ENCODE measurements at regions not wholly inside any gene's neighbourhood (a gene's known extent, or its start where the extent isn't known, plus 50 kb on each side); places are given as distances from the start of the nearest gene placed in this dataset.
A peak's percentile ranks its signal among the peaks of the same experiment; 100 is the strongest.
"Not testable (repeated sequence)": the region's sequence is repeated elsewhere in the genome, so short reads cannot be mapped to it uniquely, and the experiment has no call there.

DNA sequence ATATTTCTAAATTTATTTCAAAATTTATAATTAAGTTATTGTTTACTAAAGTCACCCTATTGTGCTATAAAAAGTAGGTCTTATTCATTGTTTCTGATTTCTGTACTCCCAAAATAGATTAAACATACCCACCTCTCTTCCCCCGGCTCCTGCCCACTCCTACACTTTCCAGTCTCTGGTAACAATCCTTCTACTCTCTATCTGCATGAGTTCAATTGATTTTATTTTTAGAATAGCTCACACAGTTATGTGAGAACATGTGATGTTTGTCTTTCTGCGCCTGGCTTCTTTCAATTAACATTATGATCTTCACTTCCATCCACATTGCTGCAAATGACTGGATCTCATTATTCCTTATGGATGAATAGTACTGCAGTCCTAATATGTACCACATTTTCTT lies 269.3 kb downstream of the ACTRT1 start:
- no peak for DNase-seq

DNA sequence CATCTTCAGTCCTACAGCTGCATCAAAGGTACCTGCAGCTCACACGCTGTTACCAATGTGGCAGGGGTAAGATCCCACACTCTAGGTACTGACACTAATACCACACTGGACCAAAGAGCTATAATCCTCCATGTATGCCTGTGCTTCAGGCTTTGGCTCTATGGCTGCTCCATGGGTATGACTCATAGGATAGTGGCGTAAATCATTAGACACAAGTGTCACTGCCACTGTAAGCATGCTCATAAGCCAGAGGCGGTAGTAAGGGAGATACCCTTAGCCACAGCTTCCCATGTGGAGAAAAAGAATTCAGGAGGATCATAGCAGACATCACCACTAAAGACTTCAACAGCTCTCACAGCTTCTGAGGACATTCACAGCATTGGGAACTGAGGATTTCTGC lies 287.5 kb downstream of the ACTRT1 start:
- no peak for DNase-seq

DNA sequence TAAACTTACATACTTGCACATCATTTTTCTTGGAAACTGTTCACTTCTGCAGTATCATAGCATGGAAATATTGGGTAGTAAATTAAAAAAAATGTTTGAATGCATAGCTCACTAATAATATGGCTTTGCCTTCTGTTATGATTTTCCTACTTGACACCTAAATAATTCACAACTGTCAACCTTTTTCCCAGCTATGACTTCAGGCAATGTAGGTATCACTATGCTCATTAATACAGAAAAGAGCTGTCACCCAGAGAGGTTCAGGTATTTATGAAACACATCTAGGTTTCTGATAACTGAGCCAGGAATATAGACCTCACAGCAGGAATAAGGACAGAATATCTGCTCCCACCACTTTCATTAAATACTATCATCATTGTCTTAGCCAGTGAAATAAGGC lies 289.5 kb downstream of the ACTRT1 start:
- no peak for DNase-seq

DNA sequence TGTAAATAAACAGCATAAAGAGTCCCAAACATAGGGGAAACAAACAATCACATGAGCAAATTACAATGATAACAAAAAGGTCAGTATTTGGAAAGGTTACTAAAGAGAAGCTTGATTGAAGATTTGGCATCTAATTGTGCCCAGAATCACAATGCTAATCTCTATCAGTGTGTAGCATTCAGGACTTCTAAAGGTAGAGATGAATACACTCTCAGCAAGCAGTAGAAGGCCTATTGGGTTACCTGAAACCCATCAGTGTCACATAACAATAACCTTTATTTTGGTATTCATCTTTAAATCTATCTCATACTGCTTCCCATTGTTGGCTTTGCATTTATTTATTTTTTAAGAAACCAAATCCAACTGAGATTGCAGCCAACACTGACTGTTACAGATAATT lies 319.5 kb downstream of the ACTRT1 start:
- no peak for DNase-seq

DNA sequence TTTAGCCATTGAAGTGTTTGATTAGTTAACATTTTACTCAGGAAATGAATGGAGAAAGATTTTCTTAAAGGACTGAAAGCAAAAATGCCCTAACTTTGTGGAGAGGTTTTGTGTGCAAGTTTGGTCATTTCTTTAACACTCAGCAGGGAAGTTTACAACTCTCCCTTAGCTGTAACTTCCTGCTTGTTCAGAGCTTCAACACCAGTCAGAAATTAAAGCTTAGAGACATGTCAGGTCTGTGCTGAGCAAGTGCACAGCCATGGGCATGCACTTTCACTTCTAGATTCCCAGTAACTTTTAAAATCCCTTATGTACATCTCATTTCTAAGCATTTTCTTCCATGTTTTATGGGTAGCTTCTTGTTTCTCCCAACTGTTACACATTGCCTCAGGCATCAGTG lies 326.0 kb downstream of the ACTRT1 start:
- no peak for DNase-seq

DNA sequence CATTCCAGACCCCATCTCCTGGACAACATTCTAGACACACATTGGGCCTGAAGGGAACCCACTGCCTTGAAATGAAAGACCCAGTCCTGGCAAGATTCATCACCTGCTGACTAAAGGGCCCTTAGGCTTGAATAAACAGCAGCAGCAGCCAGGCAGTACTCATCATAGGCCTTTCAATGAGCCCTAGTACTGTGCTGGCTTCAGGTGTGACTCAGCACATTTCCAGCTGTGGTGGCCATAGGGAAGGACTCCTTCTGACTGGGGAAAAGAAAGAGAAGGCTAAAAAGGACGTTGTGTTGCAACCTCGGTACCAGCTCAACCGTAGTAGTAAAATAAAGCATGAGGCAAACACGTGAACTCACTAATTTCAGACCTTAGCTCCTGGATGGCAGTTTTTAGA lies 344.0 kb downstream of the ACTRT1 start:
- DNase-seq = peak; percentile 77

DNA sequence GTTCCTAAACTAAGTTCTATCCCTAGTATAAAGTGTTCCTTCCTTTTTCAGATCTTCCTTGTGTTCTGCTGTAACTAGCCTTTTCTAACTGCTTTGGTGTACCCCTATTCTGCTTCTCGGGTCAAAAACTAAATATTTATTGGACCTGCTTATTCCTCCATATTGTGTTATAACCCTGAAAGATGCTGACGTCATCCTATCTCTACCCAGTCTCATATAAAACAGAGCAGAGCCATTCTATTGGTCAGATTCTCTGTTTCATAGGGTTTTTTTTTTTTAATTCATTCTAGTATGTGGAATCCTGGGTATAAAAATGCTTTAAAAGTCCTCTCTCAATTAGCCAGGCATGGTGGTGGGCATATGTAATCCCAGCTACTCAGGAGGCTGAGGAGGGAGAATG lies 349.7 kb downstream of the ACTRT1 start:
- no peak for DNase-seq

DNA sequence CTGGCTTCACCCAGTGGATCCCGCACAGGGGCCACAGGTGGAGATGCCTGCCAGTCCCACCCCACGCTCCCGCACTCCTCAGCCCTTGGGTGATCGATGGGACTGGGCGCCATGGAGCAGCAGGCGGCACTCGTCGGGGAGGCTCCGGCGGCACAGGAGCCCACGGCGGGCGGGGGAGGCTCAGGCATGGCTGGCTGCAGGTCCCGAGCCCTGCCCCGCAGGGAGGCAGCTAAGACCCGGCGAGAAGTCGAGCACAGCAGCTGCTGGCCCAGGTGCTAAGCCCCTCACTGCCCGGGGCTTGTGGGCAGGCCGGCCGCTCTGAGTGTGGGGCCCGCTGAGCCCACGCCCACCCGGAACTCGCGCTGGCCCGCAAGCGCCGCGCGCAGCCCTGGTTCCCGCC lies 389.3 kb downstream of the ACTRT1 start:
- DNase-seq = not testable (repeated sequence)

DNA sequence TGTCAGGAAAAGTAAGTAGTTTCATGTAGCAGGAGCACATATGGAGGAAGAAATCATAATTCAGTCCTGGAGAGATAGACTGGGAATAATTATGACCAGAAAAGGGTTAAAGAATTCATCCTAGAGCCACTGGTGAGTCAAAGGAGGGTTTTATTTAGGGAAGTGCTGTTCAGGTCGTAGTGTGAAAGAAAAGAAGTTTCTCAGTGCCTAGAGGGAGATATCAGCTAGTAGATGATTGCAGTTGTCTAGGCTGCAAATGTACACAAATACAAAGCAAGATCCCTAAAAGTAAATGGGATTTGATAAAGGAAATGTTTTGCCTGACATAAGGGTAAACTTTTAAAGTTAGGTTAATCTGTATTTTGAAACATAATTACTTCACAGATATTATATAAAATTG lies 403.2 kb downstream of the ACTRT1 start:
- DNase-seq = no peak

DNA sequence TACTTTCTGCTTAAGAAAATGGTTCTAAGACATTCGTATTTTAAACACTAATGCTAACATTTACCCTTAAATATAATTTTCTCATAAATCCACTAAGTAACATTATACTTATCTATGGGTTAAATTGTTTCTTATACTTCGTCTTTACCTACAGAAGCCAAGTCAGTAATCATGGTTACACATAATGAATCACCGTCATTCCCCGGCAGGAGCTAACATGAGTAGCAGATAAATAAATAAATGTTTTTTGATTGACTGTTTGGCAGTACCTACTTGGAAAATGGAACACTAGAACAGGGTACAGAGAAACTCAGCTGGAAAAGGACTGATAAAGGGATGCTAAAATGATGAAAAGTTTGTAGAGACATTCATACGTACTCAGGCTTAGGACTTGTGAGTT lies 430.4 kb downstream of the ACTRT1 start:
- DNase-seq = no peak

DNA sequence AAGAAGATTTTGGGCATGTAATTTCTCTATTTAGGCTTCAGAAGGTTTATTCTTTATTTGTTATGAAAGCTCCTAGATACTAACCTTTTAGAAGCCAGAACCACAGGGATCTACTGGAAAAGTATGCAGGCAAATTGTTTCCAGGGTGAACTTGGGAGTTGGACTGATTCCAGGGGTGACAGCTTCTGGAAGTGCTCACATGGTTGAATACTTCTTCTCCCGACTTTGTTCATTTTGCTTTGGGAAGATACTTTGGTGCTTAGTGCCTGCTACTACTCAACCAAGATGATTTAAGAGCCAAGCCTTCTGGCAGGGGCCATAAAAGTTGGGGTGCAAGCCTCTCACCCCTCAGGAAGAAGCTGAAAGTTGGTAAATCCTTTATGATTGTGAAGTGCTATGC lies 445.6 kb downstream of the ACTRT1 start:
- DNase-seq = no peak

DNA sequence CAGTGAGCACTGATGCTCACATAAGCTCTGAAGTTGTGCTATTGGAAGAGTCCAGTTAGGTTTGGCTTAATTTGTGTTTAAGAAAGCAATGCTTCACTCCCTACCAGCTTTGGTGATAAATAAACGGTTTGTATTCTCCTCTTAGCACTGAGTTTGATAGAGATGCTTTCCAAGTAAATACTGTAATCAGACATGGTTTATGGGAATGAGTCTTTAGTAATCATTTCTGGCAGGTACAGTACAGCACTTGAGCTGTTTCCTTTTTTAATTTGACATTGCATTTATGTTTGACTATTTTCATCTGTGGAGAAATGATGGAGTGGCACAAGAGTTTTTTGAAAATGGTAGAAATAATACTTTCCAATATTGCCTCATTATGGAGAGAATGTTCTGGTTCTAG lies 455.3 kb downstream of the ACTRT1 start:
- no peak for DNase-seq

DNA sequence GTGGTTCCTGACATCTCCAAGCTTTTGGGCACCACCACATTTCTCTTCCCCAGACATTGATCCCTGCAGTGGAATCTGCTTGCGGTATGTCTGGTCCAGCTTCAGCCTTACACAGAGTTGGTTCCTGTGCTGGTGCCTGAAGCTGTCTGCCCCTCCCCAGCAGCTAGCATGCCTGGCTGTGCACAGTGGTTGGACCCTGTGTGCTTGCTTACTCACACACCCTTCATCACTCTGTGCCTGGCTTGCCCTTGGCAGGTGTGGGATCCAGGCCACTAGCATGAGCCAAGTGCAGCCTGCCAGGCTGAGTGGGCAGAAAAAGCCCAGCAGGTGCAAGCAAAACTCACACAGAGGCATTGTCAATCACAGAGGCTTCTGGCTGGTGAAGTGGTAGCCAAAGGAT lies 473.8 kb downstream of the ACTRT1 start:
- no peak for DNase-seq

DNA sequence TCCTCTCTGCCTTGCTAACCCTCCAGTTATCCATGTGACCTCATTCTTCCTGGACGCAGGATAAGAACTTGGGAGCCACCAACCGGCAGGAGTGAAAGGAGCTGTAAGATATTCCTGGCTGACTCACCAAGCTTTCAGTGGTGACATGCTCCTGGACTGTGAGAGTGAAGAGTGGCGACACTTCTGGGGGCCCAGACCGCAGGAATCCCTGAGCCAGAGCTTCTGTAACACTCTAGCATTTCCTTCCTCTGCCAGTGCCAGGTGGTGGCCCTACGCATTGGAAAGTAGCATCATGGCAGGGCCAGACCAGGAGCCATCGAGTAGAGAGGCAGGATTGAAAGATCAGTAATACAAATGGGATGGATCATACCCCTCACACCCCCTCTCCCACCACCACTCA lies 474.3 kb downstream of the ACTRT1 start:
- DNase-seq = no peak

DNA sequence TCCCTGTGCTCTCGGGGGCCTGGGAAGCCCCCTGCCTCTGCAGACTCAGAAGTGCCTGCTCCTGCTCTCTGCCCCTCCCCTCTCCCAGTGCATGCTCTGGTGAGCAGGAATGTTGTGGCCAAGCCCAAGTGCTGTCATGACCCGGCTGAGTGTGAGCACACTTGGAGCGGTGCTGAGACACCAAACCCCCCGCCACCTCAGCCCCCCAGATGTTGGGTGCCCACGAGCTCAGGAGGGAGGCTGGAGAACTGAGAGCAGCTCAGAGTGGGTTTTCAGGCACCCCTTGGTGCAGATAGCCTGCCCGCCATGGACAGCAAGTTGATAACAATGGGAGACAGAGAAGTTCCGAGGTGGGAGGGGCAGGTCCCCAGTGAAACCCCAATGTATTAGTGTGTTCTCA lies 477.4 kb downstream of the ACTRT1 start:
- no peak for DNase-seq

DNA sequence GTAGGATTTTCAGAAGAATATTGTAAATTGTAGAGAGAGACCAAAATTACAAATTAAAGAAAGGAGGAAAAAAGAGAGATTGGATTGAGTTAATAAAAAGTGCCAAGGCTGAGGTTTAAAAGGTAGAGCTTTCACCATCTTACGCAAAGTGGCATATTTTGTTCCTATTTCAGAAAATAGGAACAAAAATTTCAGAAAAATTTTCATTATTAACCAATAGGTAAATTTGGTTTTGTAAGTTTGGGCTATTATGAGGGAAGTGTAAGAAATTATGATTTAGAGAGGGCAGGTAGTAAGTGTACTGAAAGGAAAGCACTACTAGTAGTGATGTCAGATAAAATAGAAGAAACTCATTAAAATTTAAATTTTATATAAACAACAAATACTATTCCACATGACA lies 479.7 kb downstream of the ACTRT1 start:
- no peak for DNase-seq

DNA sequence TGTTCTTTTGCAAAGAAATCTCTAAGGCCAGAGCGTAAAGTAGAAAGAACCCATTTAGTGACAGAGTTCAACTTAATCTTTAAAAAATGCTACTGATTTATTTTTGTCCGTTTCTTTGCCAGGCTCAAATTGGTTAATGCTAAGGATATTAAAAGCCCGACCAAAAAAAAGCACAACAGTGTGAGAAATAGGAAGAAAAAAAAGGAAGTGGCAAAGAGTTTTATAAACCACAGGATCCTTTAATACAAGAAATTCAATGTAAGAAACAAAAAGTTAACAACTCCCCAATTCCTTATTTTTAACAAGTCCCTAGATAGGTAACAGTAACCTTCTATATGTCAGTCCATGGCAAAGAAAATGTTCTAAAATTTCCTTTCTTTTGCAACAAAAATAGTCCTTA lies 480.4 kb downstream of the ACTRT1 start:
- no peak for DNase-seq

DNA sequence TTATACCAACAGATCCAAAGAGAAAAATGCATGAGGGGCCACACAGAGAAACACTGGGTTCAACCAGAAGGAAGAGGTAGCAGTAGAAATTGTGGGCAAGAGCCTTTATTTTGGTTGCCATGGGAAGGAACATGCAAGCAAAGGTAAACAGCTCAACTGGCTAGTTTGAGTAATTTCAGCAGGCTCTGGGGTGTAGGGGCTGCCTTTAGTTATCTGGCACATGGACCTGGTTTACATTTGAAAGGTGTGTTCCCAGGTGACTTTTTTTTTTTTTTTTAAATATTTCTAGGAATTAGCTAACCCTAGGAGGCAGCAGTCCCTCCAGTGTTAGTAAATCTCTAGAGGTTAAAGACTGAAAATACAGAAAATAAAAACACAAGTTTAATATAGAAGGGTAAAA lies 481.9 kb downstream of the ACTRT1 start:
- DNase-seq = no peak

DNA sequence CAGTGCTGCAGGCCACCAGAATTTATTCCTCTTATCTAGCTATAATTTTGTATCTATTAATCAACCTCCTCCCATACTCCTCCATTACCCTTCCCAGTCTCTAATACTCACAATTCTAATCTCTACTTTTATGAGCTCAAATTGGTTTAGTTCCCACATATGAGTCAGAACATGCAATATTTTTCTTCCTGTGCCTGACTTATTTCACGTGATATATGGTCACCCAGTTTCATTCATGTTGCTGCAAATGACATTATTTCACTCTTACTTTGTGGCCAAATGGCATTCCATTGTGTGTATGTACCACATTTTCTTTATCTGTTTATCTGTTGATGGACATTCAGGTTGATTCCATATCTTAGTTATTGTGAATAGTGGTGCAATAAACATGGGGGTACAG lies 483.5 kb downstream of the ACTRT1 start:
- no peak for DNase-seq

DNA sequence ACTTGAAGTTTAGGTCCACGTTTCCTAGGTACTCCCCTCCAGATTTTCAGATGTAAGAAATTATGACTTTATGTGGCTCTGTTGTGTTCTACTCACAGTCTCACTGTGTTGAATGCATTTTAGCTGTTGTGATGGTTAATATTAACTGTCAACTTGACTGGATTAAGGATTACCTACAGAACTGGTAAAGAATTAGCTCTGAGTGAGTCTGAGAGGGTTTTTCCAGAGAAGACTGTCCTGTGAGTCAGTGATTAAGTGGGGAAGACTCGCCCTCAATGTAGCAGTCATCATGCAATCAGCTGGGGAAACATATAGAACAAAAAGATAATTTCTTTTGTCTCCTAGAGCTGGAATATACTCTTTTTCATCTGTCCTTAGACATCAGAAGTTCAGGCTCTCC lies 493.4 kb downstream of the ACTRT1 start:
- DNase-seq = no peak

DNA sequence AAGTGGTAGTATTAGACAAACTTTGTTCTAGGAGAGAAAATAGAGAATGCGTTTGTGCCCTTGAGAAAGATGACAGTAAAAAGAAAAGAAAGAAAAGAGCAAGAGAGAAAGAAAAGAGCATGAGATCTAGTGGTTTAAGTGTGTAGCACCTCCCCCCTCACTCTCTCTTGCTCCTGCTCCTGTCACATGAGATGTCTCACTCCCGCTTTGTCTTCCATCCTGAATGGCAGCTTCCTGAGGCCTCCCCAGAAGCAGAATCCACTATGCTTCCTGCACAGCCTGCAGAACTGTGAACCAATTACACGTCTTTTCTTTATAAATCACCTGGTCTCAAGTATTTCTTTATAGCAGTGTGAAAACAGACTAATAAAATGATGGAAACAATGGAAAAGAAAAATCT lies 499.6 kb downstream of the ACTRT1 start:
- no peak for DNase-seq

DNA sequence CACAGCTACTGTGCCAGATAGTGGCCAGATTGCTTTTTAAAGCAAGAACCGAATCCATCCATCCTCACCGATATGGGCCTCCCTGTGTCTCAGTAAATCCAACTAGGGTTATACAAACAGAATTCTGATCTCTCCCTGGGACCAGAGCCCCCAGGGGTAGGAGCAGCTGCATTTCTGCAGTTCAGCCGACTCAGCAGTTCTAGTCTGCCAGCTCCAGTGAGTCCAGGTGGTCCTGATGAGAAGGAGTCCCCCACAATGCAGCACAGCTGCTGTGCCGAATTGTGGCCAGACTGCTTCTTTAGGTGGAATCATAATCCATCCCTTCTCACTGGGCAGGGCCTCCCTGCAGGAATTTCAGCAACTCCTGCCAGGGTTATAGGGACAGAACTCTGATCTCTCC lies 532.9 kb downstream of the ACTRT1 start:
- DNase-seq = no peak

DNA sequence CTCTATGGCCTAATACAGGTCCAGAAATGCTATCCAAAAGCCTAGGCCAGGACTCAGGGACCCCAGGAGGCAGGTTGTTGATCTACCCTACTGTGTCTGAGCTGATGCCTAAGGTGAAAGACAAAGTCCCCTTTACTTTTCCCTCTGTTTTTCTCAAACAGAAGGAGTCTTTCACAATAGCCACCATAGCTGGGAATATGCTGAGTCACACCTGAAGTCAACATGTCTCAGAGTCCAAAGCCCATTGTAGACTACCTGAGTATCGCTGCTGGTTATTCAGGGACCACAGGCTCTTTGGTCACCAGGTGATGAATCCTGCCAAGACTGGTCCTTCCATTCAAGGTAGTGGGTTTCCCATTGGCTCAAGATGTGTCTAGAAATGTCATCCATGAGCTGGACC lies 562.2 kb downstream of the ACTRT1 start:
- no peak for DNase-seq

DNA sequence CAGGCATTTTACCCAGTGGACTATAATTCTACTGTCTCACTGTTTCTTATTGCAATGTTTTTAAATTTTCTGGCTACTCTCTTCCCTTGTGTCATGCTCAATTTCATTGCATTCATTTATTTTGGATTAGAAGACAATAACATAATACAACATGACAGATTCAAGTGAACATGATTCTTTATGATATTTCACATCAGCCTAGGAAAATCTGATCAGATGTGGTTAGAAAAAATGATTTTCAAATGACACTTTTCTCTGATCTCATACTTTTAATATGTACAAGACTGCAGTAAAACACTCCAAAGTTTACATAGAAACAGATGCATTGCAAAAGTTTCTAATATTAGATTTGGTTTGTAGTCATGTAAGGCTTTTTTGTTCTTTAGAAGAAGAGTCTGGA lies 586.0 kb downstream of the ACTRT1 start:
- no peak for DNase-seq

DNA sequence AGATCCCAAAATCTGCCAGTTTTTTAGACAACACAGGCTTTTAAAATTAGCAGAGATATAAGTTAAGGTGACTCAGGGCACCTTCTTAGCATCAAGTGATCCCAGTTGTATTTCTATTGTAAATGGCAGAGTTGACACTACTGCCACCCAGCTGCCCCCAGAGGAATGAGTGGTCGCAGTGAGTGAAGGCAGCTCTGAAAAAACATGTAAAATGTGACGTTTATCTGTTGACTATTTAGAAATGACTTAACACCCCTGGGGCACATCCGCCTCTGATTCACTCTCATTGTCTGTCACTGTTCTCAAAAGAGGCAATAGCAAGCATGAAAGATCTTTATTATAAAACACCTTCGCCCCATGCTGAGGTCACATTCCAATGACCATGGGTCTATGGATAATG lies 592.4 kb downstream of the ACTRT1 start:
- DNase-seq = no peak

DNA sequence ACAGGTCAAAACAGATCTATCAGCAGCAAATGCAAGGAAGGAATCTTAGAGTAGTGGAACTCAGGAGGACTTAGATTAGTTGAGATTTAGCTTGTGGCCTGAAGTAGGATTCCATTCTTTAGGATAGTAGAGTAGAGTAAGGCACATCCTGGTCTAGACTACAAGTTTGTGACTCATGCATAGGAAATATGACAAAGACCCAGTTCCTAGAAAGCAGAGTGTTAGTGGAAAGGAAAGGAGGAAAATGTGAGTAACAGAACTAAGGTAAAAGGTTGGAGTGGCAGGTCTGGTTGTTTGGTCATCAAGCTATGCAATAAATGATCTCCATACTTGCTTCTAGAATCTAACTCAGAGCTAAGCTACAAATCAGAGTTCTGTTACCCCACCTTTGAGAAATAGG lies 595.0 kb downstream of the ACTRT1 start:
- no peak for DNase-seq

DNA sequence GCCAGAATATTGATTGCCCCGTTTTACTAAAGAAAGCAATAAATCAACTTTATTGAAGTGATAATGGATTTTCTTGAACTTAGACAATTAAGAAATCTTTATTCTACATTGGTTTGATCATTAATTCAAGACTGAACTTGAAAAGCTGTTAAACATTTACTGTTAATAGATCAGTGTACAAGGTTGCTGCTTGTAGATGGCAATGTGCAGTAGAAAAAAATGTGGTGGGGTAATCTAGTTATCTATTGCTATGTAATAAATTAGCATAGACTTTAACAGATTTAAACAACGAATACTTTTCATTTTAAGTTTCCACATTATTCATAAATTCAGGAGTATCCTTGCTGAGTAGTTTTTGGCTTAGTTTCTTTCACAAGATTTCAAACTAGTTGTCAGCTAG lies 612.5 kb downstream of the ACTRT1 start:
- no peak for DNase-seq

Data from DMS153 (cell line).